HPDE6-E6E7 (cell line): ENCODE measurements at regions not wholly inside any gene's neighbourhood (a gene's known extent, or its start where the extent isn't known, plus 50 kb on each side); places are given as distances from the start of the nearest gene placed in this dataset.
A peak's percentile ranks its signal among the peaks of the same experiment; 100 is the strongest.
"Not testable (repeated sequence)": the region's sequence is repeated elsewhere in the genome, so short reads cannot be mapped to it uniquely, and the experiment has no call there.

ENCODE experiments used
- DNase-seq: peaks from one replicate; pipeline ENCODE4 v3.0.0; 2011; ENCODE audit warnings: missing footprints; ENCODE audit errors: extremely low spot score

- DNase-seq, result not testable (repeated sequence)
Measured at GRCh38 chr2:90052113-90052631, 1360.7 kb downstream of the RPIA start.

GRCh38 chr2:90069290-90069894, 1377.9 kb downstream of the RPIA start:
- DNase-seq, result peak; percentile 3

GRCh38 chr2:90076311-90076710, 1384.8 kb downstream of the RPIA start:
- no peak for DNase-seq

- no peak for DNase-seq
Measured at GRCh38 chr2:90077948-90078347, 1386.5 kb downstream of the RPIA start.

- DNase-seq, result no peak
Measured at GRCh38 chr2:90079374-90079773, 1387.9 kb downstream of the RPIA start.

GRCh38 chr2:90087792-90088191, 1396.3 kb downstream of the RPIA start:
- DNase-seq, result not testable (repeated sequence)

- DNase-seq, result not testable (repeated sequence)
Measured at GRCh38 chr2:90093571-90094270, 1402.2 kb downstream of the RPIA start.

GRCh38 chr2:90097617-90098016, 1406.1 kb downstream of the RPIA start:
- not testable (repeated sequence) for DNase-seq

- not testable (repeated sequence) for DNase-seq
Measured at GRCh38 chr2:90105142-90105541, 1413.7 kb downstream of the RPIA start.

- DNase-seq, result not testable (repeated sequence)
Measured at GRCh38 chr2:90123409-90123808, 1431.9 kb downstream of the RPIA start.

GRCh38 chr2:90139046-90139445, 1447.6 kb downstream of the RPIA start:
- DNase-seq, result not testable (repeated sequence)

- DNase-seq, result not testable (repeated sequence)
Measured at GRCh38 chr2:90141558-90141957, 1450.1 kb downstream of the RPIA start.

GRCh38 chr2:90151805-90152204, 1460.3 kb downstream of the RPIA start:
- DNase-seq, result not testable (repeated sequence)

GRCh38 chr2:90170978-90171377, 1479.5 kb downstream of the RPIA start:
- DNase-seq, result not testable (repeated sequence)

- DNase-seq, result not testable (repeated sequence)
Measured at GRCh38 chr2:90173081-90173480, 1481.6 kb downstream of the RPIA start.

GRCh38 chr2:90179591-90179990, 1488.1 kb downstream of the RPIA start:
- not testable (repeated sequence) for DNase-seq

GRCh38 chr2:90207454-90208058, 1516.1 kb downstream of the RPIA start:
- no peak for DNase-seq

GRCh38 chr2:90209009-90209408, 1517.5 kb downstream of the RPIA start:
- no peak for DNase-seq

GRCh38 chr2:90209806-90210205, 1518.3 kb downstream of the RPIA start:
- no peak for DNase-seq

- not testable (repeated sequence) for DNase-seq
Measured at GRCh38 chr2:90215880-90216279, 1524.4 kb downstream of the RPIA start.

- not testable (repeated sequence) for DNase-seq
Measured at GRCh38 chr2:90216801-90217200, 1525.3 kb downstream of the RPIA start.

GRCh38 chr2:90218534-90218933, 1527.1 kb downstream of the RPIA start:
- not testable (repeated sequence) for DNase-seq
